GM12878 (cell line): ENCODE measurements at regions not wholly inside any gene's neighbourhood (a gene's known extent, or its start where the extent isn't known, plus 50 kb on each side); places are given as distances from the start of the nearest gene placed in this dataset.

Experiments used
- ATF2 ChIP-seq: IDR thresholded peaks from 2 replicates; pipeline ENCODE4 v1.6.1; 2012; ENCODE audit warnings: low read length, inconsistent platforms
- BCLAF1 ChIP-seq: fragments of 450-650 bp; IDR thresholded peaks from 2 replicates; pipeline ENCODE4 v1.6.1; 2017; ENCODE audit warnings: antibody characterized with exemption, mild to moderate bottlenecking, moderate library complexity
- CEBPB ChIP-seq, 2 experiments: fragments of 150-350 bp in 1 of 2; IDR thresholded peaks; 2 replicates each; pipeline ENCODE4 v1.6.1; 2012 to 2014; ENCODE audit warnings: low read depth in 2 of 2, low read length in 2 of 2, borderline replicate concordance in 1 of 2, inconsistent platforms in 1 of 2
- CTCF ChIP-seq, 3 experiments: IDR thresholded peaks in 2 of 3; conservative IDR thresholded peaks in 1 of 3; 2 replicates each; pipeline ENCODE4 v1.5.1; 2011; ENCODE audit warnings: low read depth in 3 of 3, low read length in 3 of 3, mild to moderate bottlenecking in 3 of 3, control low read depth in 2 of 3, moderate library complexity in 2 of 3, inconsistent platforms in 1 of 3, mixed read lengths in 1 of 3; ENCODE audit not compliant: control insufficient read depth in 2 of 3, insufficient read depth in 1 of 3; ENCODE audit errors: extremely low read depth in 1 of 3
- HDAC2 ChIP-seq: fragments of 200-600 bp; sonication (generic); IDR thresholded peaks from 2 replicates; pipeline ENCODE4 v1.6.1; 2017
- JUNB ChIP-seq: IDR thresholded peaks from 2 replicates; pipeline ENCODE4 v1.6.1; 2016; ENCODE audit warnings: antibody characterized with exemption, mild to moderate bottlenecking
- MAX ChIP-seq: IDR thresholded peaks from 2 replicates; pipeline ENCODE4 v1.6.1; 2012; ENCODE audit warnings: low read depth, low read length, improper control_type of control experiment
- MEF2A ChIP-seq: IDR thresholded peaks from 2 replicates; pipeline ENCODE4 v1.6.1; 2011; ENCODE audit warnings: low read depth, mild to moderate bottlenecking, low read length, moderate library complexity; ENCODE audit not compliant: insufficient read depth
- POLR2A ChIP-seq: IDR thresholded peaks from 2 replicates; pipeline ENCODE4 v1.6.1; 2011; ENCODE audit warnings: low read depth, mild to moderate bottlenecking, low read length
- POLR2AphosphoS5 ChIP-seq: IDR thresholded peaks from 2 replicates; pipeline ENCODE4 v1.6.1; 2011; ENCODE audit warnings: mild to moderate bottlenecking, low read length, inconsistent platforms
- RB1 ChIP-seq: fragments of 450-650 bp; formaldehyde crosslinking; IDR thresholded peaks from 2 replicates; pipeline ENCODE4 v1.6.1; 2017; ENCODE audit warnings: mild to moderate bottlenecking, borderline replicate concordance
- SP1 ChIP-seq: IDR thresholded peaks from one replicate; pipeline ENCODE4 v1.6.1; 2011; ENCODE audit warnings: low read depth, low read length
- SREBF1 ChIP-seq: IDR thresholded peaks from 2 replicates; pipeline ENCODE4 v1.6.1; 2012; ENCODE audit warnings: mild to moderate bottlenecking, low read length
- YBX1 ChIP-seq: fragments of 450-650 bp; IDR thresholded peaks from 2 replicates; pipeline ENCODE4 v1.6.1; 2016; ENCODE audit warnings: antibody characterized with exemption

- TF ChIP-seq POLR2AphosphoS5 (no peak), ATF2 (no peak), SP1 (no peak), SREBF1 (no peak), CTCF (IDR thresholded peaks at IDR 0.05 in 2 of 3, conservative IDR thresholded peaks at IDR 0.05 in 1 of 3; ENCODE audit: control insufficient read depth in 2 of 3, extremely low read depth in 1 of 3, insufficient read depth in 1 of 3, low read depth in 3 of 3, low read length in 3 of 3) (no peak), BCLAF1 (no peak), MEF2A (no peak), HDAC2 (no peak), MAX (no peak), YBX1 (no peak), CEBPB (IDR thresholded peaks at IDR 0.05; ENCODE audit: borderline replicate concordance in 1 of 2, low read depth in 2 of 2, low read length in 2 of 2) (no peak), RB1 (no peak), JUNB (no peak), POLR2A (no peak)
These were observed 114.7 kb upstream of the TPM1 start for GRCh38 chr15:62927836-62928235.
